GM18519 (cell line): ENCODE measurements at regions not wholly inside any gene's neighbourhood (a gene's known extent, or its start where the extent isn't known, plus 50 kb on each side); places are given as distances from the start of the nearest gene placed in this dataset.

Experiments used
- ATAC-seq: cut with Tn5 transposase; IDR thresholded peaks from one replicate; pipeline ENCODE4 v1.9.1; 2021; ENCODE audit warnings: mild to moderate bottlenecking, moderate library complexity; ENCODE audit not compliant: unreplicated experiment, low FRiP score

DNA sequence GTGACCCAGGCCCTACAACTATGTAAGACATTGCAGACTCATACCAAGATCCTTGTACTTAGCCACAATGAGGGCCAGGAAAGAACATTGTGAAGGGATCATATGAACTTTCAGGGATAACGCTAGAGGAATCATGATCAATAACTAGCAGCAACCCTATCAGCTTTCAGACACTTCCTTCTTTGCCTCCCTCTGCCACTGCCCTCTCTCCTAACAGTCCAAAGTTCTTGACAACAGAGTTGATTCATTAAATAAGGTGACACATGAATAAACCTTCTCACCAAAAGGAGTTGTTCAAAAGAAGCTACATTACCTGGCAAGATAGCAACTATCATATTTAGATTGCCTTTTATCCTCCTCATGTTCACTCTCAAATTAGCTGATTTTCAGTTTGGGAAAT is 272.2 kb upstream of the DACH1 start:
- no peak for ATAC-seq

DNA sequence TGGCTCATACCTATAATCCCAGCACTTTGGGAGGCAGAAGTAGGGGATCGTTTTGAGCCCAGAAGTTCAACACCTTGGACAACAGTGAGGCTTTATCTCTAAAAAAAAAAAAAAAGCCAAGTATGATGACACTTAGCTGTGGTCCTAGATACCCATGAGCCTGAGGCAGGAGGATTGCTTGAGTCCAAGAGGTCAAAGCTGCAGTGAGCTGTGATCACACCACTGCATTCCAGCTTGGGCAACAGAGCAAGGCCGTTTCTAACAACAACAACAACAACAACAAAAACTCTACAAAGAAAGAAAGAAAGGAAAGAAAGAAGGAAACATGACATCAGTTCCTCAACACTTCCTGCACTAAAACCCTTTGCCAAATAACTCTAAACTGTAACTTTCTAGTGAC is 265.1 kb upstream of the DACH1 start:
- no peak for ATAC-seq

DNA sequence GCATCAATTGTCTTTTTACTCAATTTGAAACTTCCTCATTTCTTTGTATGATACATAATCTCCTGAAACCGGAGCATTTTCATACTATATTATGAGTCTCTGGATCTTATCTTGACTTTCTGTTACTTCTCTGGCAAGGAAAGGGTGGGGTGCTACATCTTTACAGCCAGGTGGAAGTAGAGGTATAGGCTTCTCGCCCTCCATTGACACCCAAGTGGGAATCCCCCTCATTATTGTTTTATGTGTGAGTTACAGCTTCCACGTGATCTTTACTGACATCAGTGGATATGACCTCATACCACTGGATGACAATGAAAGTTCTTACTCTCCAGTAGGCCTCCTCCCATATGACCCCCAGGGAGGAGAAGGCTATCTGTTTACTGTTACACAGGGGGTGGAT is 262.1 kb upstream of the DACH1 start:
- ATAC-seq = no peak

DNA sequence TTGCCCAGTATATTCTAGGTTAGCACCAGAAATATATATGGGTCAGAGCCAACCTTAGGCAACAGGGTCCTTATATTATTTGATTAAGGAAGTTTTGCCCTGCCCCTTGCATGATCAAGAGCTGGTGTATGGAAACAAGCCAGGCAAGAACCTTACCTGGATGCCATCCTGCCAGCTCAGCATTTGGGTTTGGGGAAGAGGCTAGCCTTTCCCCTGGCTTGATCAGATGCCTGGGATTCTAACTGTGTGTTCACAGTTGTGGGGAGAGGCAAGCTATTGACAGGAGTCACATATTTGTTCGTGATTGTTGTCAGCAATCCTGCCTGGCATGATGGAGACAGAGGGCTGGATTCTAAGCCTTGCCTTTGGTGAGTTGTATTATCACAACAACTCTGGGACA is 260.0 kb upstream of the DACH1 start:
- no peak for ATAC-seq

DNA sequence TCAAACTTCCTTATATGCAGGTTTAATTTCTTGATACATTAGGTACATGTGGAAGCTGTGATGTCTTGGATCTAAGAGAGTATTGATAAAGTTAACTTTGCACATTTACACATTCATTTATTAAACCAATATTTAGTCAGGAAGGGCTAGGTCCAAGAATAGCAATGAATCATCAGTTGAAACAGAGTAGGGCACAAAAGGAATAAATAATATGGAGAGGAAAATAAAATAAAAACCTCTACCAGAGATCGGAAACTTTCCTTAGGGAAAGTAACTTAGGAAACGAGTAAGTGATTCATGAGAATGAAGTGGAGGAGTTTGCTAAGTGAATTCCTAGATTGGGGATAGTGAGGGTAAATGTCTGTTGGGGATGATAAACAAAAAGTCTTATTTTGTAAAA is 259.4 kb upstream of the DACH1 start:
- ATAC-seq = no peak

DNA sequence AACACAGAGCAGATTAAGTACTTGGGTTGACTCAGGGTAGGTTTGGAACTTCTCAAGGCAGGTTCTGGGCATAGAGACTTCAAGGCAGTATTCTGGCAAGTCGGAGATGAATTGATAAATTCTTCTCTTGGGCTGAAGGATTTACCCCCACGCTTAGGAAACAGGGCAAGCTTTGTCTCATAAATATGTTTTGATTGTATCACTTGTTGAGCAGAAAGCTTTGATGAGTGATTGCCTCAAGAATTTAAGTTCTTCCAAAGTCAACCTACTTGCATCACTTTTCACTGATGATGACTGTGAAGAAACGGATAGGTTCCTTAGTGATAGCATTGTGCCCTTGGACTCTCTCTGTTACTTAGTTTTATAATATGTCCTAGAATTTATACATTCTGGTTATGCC is 258.6 kb upstream of the DACH1 start:
- ATAC-seq = no peak

DNA sequence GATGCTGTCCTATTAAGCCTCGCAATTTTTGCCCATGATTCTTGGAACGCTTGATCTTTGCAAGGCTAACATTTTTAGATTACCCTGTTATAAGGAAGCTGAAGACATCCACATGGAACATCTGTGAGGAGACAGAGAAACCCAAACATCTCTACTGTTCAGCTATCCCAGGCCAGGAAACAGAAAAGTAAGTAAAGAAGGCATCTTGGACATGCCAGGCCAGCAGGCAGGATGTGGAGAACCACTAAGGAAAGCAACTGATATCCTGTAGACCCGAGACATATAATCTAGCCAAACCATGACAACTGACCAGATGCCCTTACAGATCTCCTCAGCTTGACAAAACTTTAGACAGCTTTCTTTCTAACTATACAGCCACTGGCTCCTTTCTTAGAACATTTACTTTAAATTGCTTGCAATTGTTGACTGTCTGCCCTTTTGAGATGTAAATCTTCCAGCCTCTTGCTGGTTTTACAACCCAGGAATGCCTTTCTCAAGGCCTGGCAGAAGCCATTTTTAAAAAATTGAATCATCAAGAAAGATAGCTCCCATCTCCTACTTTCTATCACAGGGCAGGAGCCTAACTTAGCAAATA is 255.8 kb upstream of the DACH1 start:
- no peak for ATAC-seq

DNA sequence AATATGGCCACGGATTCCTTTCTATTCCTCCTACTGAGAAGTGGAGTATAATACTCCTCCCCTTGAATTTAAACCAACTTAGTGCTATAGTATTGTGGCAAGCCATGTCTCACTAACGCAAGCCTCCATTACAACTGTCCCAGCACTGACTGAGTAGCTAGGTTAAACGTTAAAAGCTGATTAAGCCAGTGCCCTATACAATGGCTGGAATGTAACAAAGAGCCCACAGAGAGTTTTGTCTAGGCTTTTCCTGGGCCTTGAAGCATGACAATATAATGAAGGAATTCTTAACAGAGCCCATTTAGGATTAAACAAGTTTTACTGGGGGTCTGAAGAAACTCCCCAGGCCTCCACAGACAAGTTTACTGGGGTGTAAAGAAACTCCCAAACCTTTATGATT is 254.5 kb upstream of the DACH1 start:
- ATAC-seq = no peak

DNA sequence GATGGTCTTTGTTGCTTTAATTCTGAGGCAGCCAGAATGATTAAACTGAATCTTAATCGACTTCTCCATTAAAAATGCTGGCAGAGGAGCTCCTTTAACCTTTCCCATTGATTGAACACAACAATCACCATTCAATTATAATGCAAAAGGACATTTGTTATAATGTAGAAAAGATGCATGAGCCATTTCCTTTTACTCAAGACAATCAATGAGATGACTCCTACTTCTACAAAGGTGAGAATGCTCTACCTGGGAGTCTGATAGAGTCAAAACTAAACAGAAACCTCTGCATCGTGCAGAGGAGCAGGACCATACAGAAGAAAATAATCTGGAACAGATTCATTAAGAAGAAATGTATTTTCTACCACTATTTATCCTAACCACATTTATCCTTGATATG is 253.6 kb upstream of the DACH1 start:
- no peak for ATAC-seq

DNA sequence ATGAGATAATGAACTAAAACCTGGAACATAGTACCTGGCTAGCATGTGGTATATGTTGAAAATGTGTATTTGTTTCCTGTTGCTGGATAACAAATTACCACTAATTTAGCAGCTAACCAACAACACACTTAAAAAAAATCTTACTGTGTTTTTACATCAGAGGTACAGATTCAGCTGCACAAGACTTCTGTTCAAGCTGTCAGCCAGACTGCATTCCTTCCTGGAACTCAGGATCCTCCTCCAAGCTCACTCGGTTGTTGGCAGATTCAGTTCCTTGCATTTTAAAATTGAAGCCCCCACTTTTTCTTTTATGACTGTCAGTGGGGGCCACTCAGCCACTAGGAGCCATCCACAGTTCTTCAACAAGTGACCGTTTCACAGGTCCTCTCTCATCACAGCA is 246.9 kb upstream of the DACH1 start:
- no peak for ATAC-seq

DNA sequence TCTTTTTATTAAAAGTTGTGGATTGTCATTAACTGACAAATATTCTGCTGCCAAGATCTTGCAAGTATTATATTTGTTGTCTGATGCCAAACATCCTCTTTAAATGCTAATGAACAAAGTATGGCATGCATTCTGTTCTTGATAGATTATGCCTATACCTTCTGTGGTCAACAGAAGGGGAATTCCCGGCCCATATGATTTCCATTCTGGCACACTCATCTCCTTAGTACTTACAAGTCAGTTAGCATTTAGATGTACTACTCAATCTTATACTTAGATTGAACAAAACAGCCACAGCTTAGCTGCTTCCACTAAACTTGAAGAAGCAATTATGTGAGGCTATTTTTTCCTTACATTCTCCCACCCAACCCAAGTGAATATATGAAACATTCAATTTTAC is 246.1 kb upstream of the DACH1 start:
- ATAC-seq = no peak

DNA sequence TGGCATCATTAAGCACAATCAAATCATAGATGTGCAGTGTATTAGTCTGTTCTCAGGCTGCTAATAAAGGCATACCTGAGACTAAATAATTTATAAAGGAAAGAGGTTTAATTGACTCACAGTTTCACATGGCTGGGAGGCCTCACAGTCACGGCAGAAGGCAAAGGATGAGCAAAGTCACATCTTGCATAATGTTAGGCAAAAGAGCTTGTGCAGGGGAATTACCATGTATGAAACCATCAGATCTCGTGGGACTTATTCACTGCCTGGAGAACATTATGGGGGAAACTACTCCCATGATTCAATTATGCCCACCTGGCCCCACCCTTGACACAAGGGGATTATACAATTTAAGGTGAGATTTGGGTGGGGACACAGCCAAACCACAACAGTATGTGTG is 245.2 kb upstream of the DACH1 start:
- no peak for ATAC-seq

DNA sequence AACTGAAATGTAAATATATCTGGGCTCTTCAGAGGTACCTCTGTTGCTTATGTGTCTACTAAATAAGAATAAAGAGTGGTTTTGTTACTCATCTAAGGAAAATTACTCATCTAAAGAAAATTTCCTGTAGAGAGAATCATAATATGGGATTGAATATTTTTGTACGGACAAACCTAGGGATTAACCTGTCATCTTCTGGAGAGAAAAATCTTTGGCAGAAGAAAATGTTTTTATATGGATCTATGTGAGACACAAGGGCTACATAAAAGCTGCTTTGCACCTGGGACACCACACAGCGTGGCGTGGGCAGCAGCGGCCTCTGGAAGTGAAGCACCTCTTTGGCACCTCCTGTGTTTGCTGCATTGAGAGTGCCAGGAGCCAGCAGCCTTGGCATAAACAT is 242.9 kb upstream of the DACH1 start:
- no peak for ATAC-seq

DNA sequence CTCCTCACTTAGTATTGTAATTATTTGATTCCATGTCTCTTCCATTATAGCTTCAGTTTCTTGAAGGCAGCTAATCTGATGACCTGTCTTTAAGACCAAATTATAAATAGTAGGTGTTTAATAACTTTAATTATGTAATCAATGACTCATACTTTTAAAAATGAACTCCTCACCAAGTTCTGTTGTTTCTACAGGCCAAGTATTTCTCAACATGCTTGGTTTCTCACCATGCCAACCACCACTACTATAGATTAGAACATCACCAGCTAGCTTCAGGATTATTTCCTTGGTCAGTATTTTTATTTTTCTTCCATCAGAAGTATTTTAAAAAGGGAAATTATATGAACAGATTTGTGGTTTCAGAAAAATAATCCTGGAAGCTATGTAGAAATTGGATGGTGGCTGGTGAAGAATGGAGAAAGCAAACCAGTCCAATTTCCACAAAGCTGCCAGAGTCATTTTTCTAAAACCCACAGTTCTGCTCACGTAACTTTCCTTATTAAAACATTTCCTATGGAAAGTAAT is 237.7 kb upstream of the DACH1 start:
- ATAC-seq = no peak

DNA sequence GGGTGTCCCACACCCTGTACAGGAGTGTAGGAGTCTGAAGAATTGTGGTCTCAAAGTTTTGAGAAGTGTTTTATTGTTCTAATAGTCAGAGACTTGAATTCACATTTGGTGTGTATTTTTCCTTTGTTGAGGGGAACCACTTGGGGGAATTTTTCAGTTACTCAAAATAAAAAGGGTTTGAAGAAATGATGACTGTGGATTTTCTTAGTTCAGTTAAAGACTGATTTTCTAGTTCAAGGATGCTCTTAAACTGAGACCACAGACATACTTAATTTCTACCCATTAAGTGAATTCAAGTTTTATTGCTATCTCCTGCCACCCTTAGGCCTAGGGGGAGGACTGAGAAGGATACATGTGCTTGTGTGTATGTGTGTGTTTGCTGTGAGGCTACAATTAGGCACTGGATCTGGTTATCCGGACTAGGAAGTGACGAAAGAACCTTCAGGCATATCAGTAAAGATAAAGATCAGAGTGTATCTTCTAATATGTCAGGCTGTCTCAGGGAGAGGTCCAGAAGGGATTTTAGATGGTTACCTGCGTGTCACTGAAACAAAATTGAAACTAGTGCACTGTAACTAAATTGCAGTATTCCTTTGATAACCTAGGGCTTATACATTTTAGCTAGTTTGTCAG is 234.9 kb upstream of the DACH1 start:
- ATAC-seq = no peak

DNA sequence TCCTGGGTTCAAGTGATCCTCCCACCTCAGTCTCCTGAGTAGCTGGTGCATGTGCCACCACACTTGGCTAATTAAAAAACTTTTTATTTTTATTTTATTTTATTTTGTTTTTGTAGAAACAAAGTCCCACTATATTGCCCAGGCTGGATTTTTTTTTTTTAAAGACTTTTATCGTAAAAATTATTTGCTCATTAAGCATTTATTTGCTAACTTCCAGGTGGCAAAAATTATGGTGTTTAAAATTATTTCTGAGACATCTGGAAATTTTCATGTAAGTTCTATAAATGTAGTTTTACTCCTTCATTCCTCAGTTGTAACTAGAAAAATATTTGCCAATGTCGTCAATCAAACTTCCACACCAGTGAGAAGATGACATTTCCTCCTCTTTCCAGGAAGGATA is 233.3 kb upstream of the DACH1 start:
- no peak for ATAC-seq

DNA sequence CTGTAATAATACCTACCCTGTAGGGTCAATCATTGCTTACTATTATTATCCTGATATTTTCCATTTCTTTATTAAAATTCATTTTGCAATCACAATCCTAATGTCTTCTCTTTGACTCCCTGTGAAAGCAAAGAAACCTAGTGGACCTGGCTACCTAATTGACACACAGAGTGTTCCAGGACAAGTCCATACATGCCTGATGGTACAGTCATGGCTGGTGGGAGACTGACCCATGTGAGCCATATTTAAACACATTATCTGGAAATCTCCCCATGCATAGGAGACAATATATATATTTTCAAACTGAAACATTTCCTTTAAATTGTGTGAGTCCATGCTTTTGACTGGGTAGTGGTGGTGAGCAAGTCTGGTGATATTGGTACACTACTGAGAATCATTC is 230.6 kb upstream of the DACH1 start:
- ATAC-seq = no peak

DNA sequence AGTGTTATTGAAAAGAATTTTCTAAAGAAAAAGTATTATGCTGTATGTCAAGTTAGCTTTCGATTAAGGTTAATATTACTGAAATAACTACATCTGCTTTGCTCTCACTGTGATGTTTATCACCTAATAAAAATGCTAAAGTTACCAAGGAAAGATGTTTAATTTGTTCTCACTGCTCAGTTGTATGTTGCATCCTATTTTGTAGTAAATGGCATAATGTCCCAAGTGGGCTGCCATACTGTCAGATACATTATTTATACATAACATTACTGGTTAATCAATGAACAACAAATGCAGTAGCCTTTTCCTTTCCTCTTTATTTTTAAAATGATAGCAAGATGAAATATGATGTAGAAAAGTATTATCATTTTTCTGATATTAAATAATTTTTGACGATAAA is 226.3 kb upstream of the DACH1 start:
- ATAC-seq = no peak

DNA sequence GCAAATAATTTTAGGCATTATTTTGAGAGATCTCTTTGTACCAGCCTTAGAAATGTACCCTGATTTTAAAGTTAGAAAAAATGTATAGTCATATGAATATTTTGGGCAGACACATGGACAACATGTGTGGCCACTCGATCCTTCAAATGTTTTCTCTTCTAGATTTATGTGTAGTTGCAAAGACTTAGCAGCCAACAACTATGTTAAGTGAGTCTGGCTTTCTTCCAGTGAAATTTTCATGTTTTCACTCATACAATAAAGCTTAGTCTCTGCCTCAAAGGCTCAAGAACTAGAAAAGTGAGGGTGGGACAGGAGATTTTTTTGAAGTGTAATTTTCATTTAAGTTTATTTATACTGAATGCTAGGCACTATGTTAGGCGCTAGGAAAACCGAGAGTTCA is 207.7 kb upstream of the DACH1 start:
- ATAC-seq = no peak

DNA sequence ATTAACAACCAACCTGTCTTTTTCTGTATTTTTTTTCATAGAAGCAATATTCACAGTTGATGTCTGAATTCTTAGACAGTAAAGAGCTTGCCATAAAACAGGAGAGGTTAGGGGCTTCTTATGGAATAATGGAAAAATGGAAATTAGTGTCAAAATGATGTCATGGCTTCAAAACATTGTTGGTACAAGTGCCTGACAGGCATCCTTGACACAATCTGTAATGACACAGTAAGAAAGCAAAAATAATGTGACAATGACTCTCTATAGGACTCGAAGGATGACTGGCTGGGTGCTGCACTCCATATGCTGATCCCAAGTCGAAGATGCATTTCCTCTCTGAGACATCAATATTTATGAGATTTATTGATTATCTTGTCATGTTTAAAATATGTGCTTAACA is 205.3 kb upstream of the DACH1 start:
- no peak for ATAC-seq

DNA sequence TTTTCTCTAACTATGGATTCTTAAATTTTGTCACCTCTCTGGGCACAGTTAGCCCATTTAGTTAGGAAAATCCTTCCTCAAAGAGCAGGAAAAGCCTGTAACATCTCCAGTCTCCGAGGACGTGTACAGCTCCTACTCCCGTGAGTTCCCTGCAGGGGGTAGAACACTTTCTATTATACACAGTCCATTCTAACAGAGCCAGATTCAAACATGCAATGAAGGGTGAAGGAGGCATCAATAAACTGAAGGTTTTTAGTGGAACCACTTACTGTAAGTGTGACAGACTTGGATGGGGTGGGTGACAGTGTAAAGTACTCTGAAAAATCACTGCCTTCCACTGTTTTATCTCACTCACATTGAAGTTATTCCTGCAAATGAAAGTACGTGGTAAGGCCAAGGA is 204.7 kb upstream of the DACH1 start:
- no peak for ATAC-seq

DNA sequence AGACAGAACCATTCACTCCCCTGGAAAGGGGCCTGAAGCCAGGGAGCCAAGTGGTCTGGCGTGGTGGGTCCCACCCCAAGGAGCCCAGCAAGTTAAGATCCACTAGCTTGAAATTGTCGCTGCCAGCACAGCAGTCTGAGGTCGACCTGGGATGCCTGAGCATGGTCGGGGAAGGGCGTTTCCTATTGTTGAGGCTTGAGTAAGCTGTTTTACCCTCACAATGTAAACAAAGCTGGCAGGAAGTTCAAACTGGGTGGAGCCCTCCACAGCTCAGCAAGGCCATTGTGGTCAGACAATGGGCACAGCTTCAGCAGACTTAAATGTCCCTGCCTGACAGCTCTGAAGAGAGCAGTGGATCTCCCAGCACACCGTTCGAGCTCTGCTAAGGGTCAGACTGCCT is 195.6 kb upstream of the DACH1 start:
- ATAC-seq = no peak

DNA sequence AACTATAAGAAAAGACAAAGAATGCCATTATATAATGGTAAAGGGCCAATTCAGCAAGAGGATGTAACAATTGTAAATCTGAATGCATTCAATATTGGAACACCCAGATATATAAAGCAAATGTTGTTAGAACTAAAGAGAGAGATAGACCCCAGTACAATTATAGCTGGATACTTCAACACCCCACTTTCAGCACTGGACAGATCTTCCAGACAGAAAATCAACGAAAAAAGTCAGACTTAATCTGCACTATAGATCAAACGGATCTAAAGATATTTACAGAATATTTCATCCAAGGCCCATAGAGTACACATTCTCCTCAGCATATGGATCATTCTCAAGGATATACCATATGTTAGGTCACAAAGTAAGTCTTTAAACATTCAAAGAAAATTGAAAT is 194.6 kb upstream of the DACH1 start:
- no peak for ATAC-seq
